H1 (cell line): ENCODE measurements at regions not wholly inside any gene's neighbourhood (a gene's known extent, or its start where the extent isn't known, plus 50 kb on each side); places are given as distances from the start of the nearest gene placed in this dataset.

ENCODE experiments used
- CTCF ChIP-seq, 3 experiments: IDR thresholded peaks; 1 replicate in 2 of 3; 2 replicates in 1 of 3; pipeline versions ENCODE4 v1.5.1 to v1.6.1; 2011; ENCODE audit warnings: low read length in 3 of 3, mild to moderate bottlenecking in 3 of 3, inconsistent platforms in 2 of 3, low read depth in 1 of 3, moderate library complexity in 1 of 3; ENCODE audit not compliant: insufficient read depth in 1 of 3; ENCODE audit errors: control extremely low read depth in 1 of 3
- EGR1 ChIP-seq: IDR thresholded peaks from 2 replicates; pipeline ENCODE4 v1.6.1; 2011; ENCODE audit warnings: low read depth, low read length, borderline replicate concordance
- EP300 ChIP-seq, 2 experiments: IDR thresholded peaks; 1 replicate in 1 of 2; 2 replicates in 1 of 2; pipeline ENCODE4 v1.6.1; 2011 to 2012; ENCODE audit warnings: low read depth in 2 of 2, low read length in 2 of 2, mild to moderate bottlenecking in 2 of 2, borderline replicate concordance in 1 of 2, inconsistent platforms in 1 of 2, moderate library complexity in 1 of 2
- EZH2 ChIP-seq: fragments of 200-600 bp; sonication (generic); IDR thresholded peaks from 2 replicates; pipeline ENCODE4 v1.7.1; 2012; ENCODE audit warnings: low read depth, mild to moderate bottlenecking, moderate library complexity, low read length, inconsistent platforms; ENCODE audit not compliant: severe bottlenecking
- JUN ChIP-seq: IDR thresholded peaks from 2 replicates; pipeline ENCODE4 v1.6.1; 2011; ENCODE audit warnings: low read depth, mild to moderate bottlenecking, improper control_type of control experiment, low read length
- POLR2A ChIP-seq, 2 experiments: IDR thresholded peaks; 1 replicate in 1 of 2; 2 replicates in 1 of 2; pipeline ENCODE4 v1.6.1; 2011; ENCODE audit warnings: low read depth in 2 of 2, low read length in 2 of 2, mild to moderate bottlenecking in 2 of 2; ENCODE audit errors: control extremely low read depth in 1 of 2
- POLR2AphosphoS5 ChIP-seq: IDR thresholded peaks from 2 replicates; pipeline ENCODE4 v1.6.1; 2011; ENCODE audit warnings: low read depth, low read length
- RNF2 ChIP-seq: fragments of 200-900, 300-1000 bp; sonication (generic); IDR thresholded peaks from 2 replicates; pipeline ENCODE4 v1.7.1; 2016; ENCODE audit warnings: borderline replicate concordance, low read depth, mild to moderate bottlenecking, antibody characterized with exemption, low read length; ENCODE audit not compliant: poor library complexity, severe bottlenecking; ENCODE audit errors: missing control alignments
- USF2 ChIP-seq: IDR thresholded peaks from 2 replicates; pipeline ENCODE4 v1.6.1; 2011; ENCODE audit warnings: low read length, improper control_type of control experiment
- ZNF274 ChIP-seq: IDR thresholded peaks from 2 replicates; pipeline ENCODE4 v1.7.0; 2012; ENCODE audit warnings: low read length, borderline replicate concordance; ENCODE audit errors: extremely low read depth

- TF ChIP-seq POLR2A (IDR thresholded peaks at IDR 0.05; ENCODE audit: control extremely low read depth in 1 of 2, low read depth in 2 of 2, low read length in 2 of 2) (no peak), RNF2 (no peak), EP300 (IDR thresholded peaks at IDR 0.05; ENCODE audit: borderline replicate concordance in 1 of 2, low read depth in 2 of 2, low read length in 2 of 2) (no peak), CTCF (IDR thresholded peaks at IDR 0.05; ENCODE audit: control extremely low read depth in 1 of 3, insufficient read depth in 1 of 3, low read depth in 1 of 3, low read length in 3 of 3) (no peak), USF2 (no peak), EZH2 (no peak), JUN (no peak), POLR2AphosphoS5 (no peak), ZNF274 (no peak), EGR1 (no peak)
These were observed 126.8 kb upstream of the PRMT8 start for GRCh38 chr12:3364226-3364625.
